ENCODE measurements at regions not wholly inside any gene's neighbourhood (a gene's known extent, or its start where the extent isn't known, plus 50 kb on each side); places are given as distances from the start of the nearest gene placed in this dataset.

- peak; percentile 8 for DNase-seq
These were observed 169.9 kb upstream of the CST7 start for GRCh38 chr20:24779131-24779530.

GRCh38 chr20:24779946-24780345 lies 169.1 kb upstream of the CST7 start:
- DNase-seq = no peak

GRCh38 chr20:24780674-24781417 lies 168.2 kb upstream of the CST7 start:
- DNase-seq = no peak

- DNase-seq = peak; percentile 37 to 49
These were observed 167.6 kb upstream of the CST7 start for GRCh38 chr20:24781418-24781980.

GRCh38 chr20:24782301-24782700 lies 166.8 kb upstream of the CST7 start:
- DNase-seq = no peak

GRCh38 chr20:24782801-24783630 lies 166.1 kb upstream of the CST7 start:
- DNase-seq = no peak

GRCh38 chr20:24783631-24784492 lies 165.2 kb upstream of the CST7 start:
- peak; percentile 4 to 10 for DNase-seq

GRCh38 chr20:24784607-24785006 lies 164.5 kb upstream of the CST7 start:
- DNase-seq = no peak

GRCh38 chr20:24785141-24786110 lies 163.6 kb upstream of the CST7 start:
- peak in 1 of 2 experiments; percentile 3 for DNase-seq

- no peak for DNase-seq
These were observed 163.0 kb upstream of the CST7 start for GRCh38 chr20:24786111-24786495.

- DNase-seq = no peak
These were observed 162.4 kb upstream of the CST7 start for GRCh38 chr20:24786646-24787045.

GRCh38 chr20:24787071-24787470 lies 162.0 kb upstream of the CST7 start:
- DNase-seq = no peak

GRCh38 chr20:24787621-24788020 lies 161.4 kb upstream of the CST7 start:
- DNase-seq = no peak

GRCh38 chr20:24789877-24790276 lies 159.2 kb upstream of the CST7 start:
- DNase-seq = no peak

- no peak for DNase-seq
These were observed 158.3 kb upstream of the CST7 start for GRCh38 chr20:24790746-24791283.

GRCh38 chr20:24791953-24792352 lies 157.1 kb upstream of the CST7 start:
- DNase-seq = no peak

GRCh38 chr20:24792641-24793495 lies 156.2 kb upstream of the CST7 start:
- no peak for DNase-seq

- DNase-seq = no peak
These were observed 153.6 kb upstream of the CST7 start for GRCh38 chr20:24795436-24795835.

GRCh38 chr20:24796236-24796635 lies 152.8 kb upstream of the CST7 start:
- DNase-seq = no peak

- no peak for DNase-seq
These were observed 152.0 kb upstream of the CST7 start for GRCh38 chr20:24797113-24797512.
